ENCODE measurements at regions not wholly inside any gene's neighbourhood (a gene's known extent, or its start where the extent isn't known, plus 50 kb on each side); places are given as distances from the start of the nearest gene placed in this dataset.
"Not testable (repeated sequence)": the region's sequence is repeated elsewhere in the genome, so short reads cannot be mapped to it uniquely, and the experiment has no call there.

GRCh38 chr13:50286324-50286723 is 271.1 kb downstream of the KCNRG start:
- H3K27me3 Mint-ChIP-seq (ENCODE audit: low read depth in 2 of 2), result peaks cover 0 to 22% of the 10 kb centered on the region in 2 donors
- H3K27ac Mint-ChIP-seq, result no peak overlapping the region
- intact Hi-C loops (cut with micrococcal nuclease), result no loop called here
- peaks cover 10 to 12% of the 10 kb centered on the region in 2 donors for H3K4me1 Mint-ChIP-seq
- H3K9me3 Mint-ChIP-seq, result no peaks in the 10 kb centered on the region
- H3K4me3 Mint-ChIP-seq, result no peak overlapping the region
- H3K4me1 ChIP-seq (ENCODE audit: control insufficient read depth, insufficient read depth, low read length), result no peaks in the 10 kb centered on the region
- no peaks in the 10 kb centered on the region for H3K36me3 ChIP-seq (ENCODE audit: control insufficient read depth, insufficient read depth, low read length)
- H3K36me3 Mint-ChIP-seq, result no peaks in the 10 kb centered on the region
- H3K27me3 ChIP-seq (ENCODE audit: control insufficient read depth, insufficient read depth, low read length), result no peaks in the 10 kb centered on the region
- no peak for DNase-seq
- TF ChIP-seq CTCF (IDR thresholded peaks at IDR 0.05), result no peak
- no peak overlapping the region for H3K4me3 ChIP-seq (ENCODE audit: low read length)
- no peaks in the 10 kb centered on the region for H3K9me3 ChIP-seq (ENCODE audit: control insufficient read depth, insufficient read depth, low read length)
- ATAC-seq, result no peak
- WGBS (ENCODE audit: insufficient coverage), result 62% methylated on average over 3 of the region's 3 CpGs
- no peak overlapping the region for H3K27ac ChIP-seq (ENCODE audit: low read length)

- DNase-seq (no peak), ATAC-seq (no peak)
- no peak for TF ChIP-seq CTCF (IDR thresholded peaks at IDR 0.05)
- Histone ChIP-seq H3K27me3 (ENCODE audit: control insufficient read depth, insufficient read depth, low read length) (no peaks in the 10 kb centered on the region), H3K9me3 (ENCODE audit: control insufficient read depth, insufficient read depth, low read length) (no peaks in the 10 kb centered on the region), H3K4me3 (ENCODE audit: low read length) (no peak overlapping the region), H3K36me3 (ENCODE audit: control insufficient read depth, insufficient read depth, low read length) (no peaks in the 10 kb centered on the region), H3K27ac (ENCODE audit: low read length) (no peak overlapping the region), H3K4me1 (ENCODE audit: control insufficient read depth, insufficient read depth, low read length) (no peaks in the 10 kb centered on the region)
- Mint-ChIP-seq H3K27me3 (ENCODE audit: low read depth in 2 of 2) (peaks cover 0 to 17% of the 10 kb centered on the region in 2 donors), H3K4me1 (peaks cover 6 to 15% of the 10 kb centered on the region in 2 donors), H3K27ac (no peak overlapping the region), H3K9me3 (no peaks in the 10 kb centered on the region), H3K36me3 (no peaks in the 10 kb centered on the region), H3K4me3 (no peak overlapping the region)
- intact Hi-C loops (cut with micrococcal nuclease), result no loop called here
- no CpG with 5 or more reads among the region's 1 CpG for WGBS (ENCODE audit: insufficient coverage)
These were observed 274.9 kb downstream of the KCNRG start for GRCh38 chr13:50290186-50290585.

- Mint-ChIP-seq H3K27ac (no peak overlapping the region), H3K36me3 (no peaks in the 10 kb centered on the region), H3K4me3 (no peak overlapping the region), H3K4me1 (peaks cover 5 to 13% of the 10 kb centered on the region in 2 donors), H3K27me3 (ENCODE audit: low read depth in 2 of 2) (peaks cover 0 to 17% of the 10 kb centered on the region in 2 donors), H3K9me3 (no peaks in the 10 kb centered on the region)
- Histone ChIP-seq H3K4me3 (ENCODE audit: low read length) (no peak overlapping the region), H3K4me1 (ENCODE audit: control insufficient read depth, insufficient read depth, low read length) (no peaks in the 10 kb centered on the region), H3K27ac (ENCODE audit: low read length) (no peak overlapping the region), H3K9me3 (ENCODE audit: control insufficient read depth, insufficient read depth, low read length) (no peaks in the 10 kb centered on the region), H3K27me3 (ENCODE audit: control insufficient read depth, insufficient read depth, low read length) (no peaks in the 10 kb centered on the region), H3K36me3 (ENCODE audit: control insufficient read depth, insufficient read depth, low read length) (no peaks in the 10 kb centered on the region)
- intact Hi-C loops (cut with micrococcal nuclease), result no loop called here
- no peak for ATAC-seq
- DNase-seq, result no peak
- WGBS (ENCODE audit: insufficient coverage), result 95% methylated on average over 2 of the region's 2 CpGs
- TF ChIP-seq CTCF (IDR thresholded peaks at IDR 0.05), result no peak
These were observed 276.4 kb downstream of the KCNRG start for GRCh38 chr13:50291611-50292010.

GRCh38 chr13:50292081-50292480 is 276.8 kb downstream of the KCNRG start:
- Mint-ChIP-seq H3K4me3 (no peak overlapping the region), H3K27ac (no peak overlapping the region), H3K9me3 (no peaks in the 10 kb centered on the region), H3K36me3 (no peaks in the 10 kb centered on the region), H3K4me1 (peaks cover 5 to 13% of the 10 kb centered on the region in 2 donors), H3K27me3 (ENCODE audit: low read depth in 2 of 2) (peaks cover 2 to 20% of the 10 kb centered on the region in 2 donors)
- ATAC-seq (no peak), DNase-seq (no peak)
- H3K27ac ChIP-seq (ENCODE audit: low read length), result no peak overlapping the region
- no peak overlapping the region for H3K4me3 ChIP-seq (ENCODE audit: low read length)
- no peaks in the 10 kb centered on the region for H3K27me3 ChIP-seq (ENCODE audit: control insufficient read depth, insufficient read depth, low read length)
- H3K36me3 ChIP-seq (ENCODE audit: control insufficient read depth, insufficient read depth, low read length), result no peaks in the 10 kb centered on the region
- intact Hi-C loops (cut with micrococcal nuclease), result no loop called here
- H3K9me3 ChIP-seq (ENCODE audit: control insufficient read depth, insufficient read depth, low read length), result no peaks in the 10 kb centered on the region
- 70% methylated on average over 1 of the region's 1 CpG for WGBS (ENCODE audit: insufficient coverage)
- no peak for TF ChIP-seq CTCF (IDR thresholded peaks at IDR 0.05)
- no peaks in the 10 kb centered on the region for H3K4me1 ChIP-seq (ENCODE audit: control insufficient read depth, insufficient read depth, low read length)

GRCh38 chr13:50294425-50294824 is 279.2 kb downstream of the KCNRG start:
- H3K36me3 ChIP-seq (ENCODE audit: control insufficient read depth, insufficient read depth, low read length); ATAC-seq; H3K36me3 Mint-ChIP-seq; H3K4me3 Mint-ChIP-seq; H3K27ac ChIP-seq (ENCODE audit: low read length); H3K4me1 ChIP-seq (ENCODE audit: control insufficient read depth, insufficient read depth, low read length); DNase-seq; H3K27me3 ChIP-seq (ENCODE audit: control insufficient read depth, insufficient read depth, low read length); H3K9me3 Mint-ChIP-seq; H3K4me3 ChIP-seq (ENCODE audit: low read length); H3K9me3 ChIP-seq (ENCODE audit: control insufficient read depth, insufficient read depth, low read length); H3K27ac Mint-ChIP-seq; intact Hi-C loops (cut with micrococcal nuclease): not testable (repeated sequence)
- peaks cover 19 to 38% of the 10 kb centered on the region in 2 donors for H3K27me3 Mint-ChIP-seq (ENCODE audit: low read depth in 2 of 2)
- 100% methylated on average over 4 of the region's 4 CpGs for WGBS (ENCODE audit: insufficient coverage)
- peaks cover 20 to 33% of the 10 kb centered on the region in 2 donors for H3K4me1 Mint-ChIP-seq
